ENCODE measurements at regions not wholly inside any gene's neighbourhood (a gene's known extent, or its start where the extent isn't known, plus 50 kb on each side); places are given as distances from the start of the nearest gene placed in this dataset.

- Histone ChIP-seq H3K4me1 (replicated peaks) (no peaks in the 10 kb centered on the region), H3K27ac (no peak overlapping the region), H3K36me3 (no peaks in the 10 kb centered on the region), H3K4me3 (no peak overlapping the region), H3K27me3 (replicated peaks) (no peaks in the 10 kb centered on the region), H3K9me3 (replicated peaks) (peaks cover 5% of the 10 kb centered on the region; the same call in 1 of the 2 replicates)
- peak in 1 of 2 experiments; percentile 3 for DNase-seq (ENCODE audit: low read depth in 1 of 2, low spot score in 2 of 2)
These were observed 84.4 kb upstream of the NANOS1 start for GRCh38 chr10:118944959-118945633.

- Histone ChIP-seq H3K4me3 (no peak overlapping the region), H3K27ac (no peak overlapping the region), H3K4me1 (replicated peaks) (no peaks in the 10 kb centered on the region)
These were observed 80.7 kb upstream of the NANOS1 start for GRCh38 chr10:118948786-118949185.

GRCh38 chr10:118950190-118950680, 79.3 kb upstream of the NANOS1 start:
- DNase-seq (ENCODE audit: low read depth in 1 of 2, low spot score in 2 of 2) = no peak
- no peak overlapping the region for H3K27ac ChIP-seq
- no peaks in the 10 kb centered on the region for H3K36me3 ChIP-seq
- H3K9me3 ChIP-seq (replicated peaks) = no peaks in the 10 kb centered on the region
- no peaks in the 10 kb centered on the region for H3K4me1 ChIP-seq (replicated peaks)
- H3K4me3 ChIP-seq = no peak overlapping the region
- no peaks in the 10 kb centered on the region for H3K27me3 ChIP-seq (replicated peaks)

More at GRCh38 chr10:118948786-118949185, 80.7 kb upstream of the NANOS1 start:
- DNase-seq (ENCODE audit: low read depth in 1 of 2, low spot score in 2 of 2) = peak in 1 of 2 experiments; percentile 27
- Histone ChIP-seq H3K27me3 (replicated peaks) (no peaks in the 10 kb centered on the region), H3K9me3 (replicated peaks) (no peaks in the 10 kb centered on the region), H3K36me3 (no peaks in the 10 kb centered on the region)

GRCh38 chr10:118950997-118951637, 78.4 kb upstream of the NANOS1 start:
- H3K4me3 ChIP-seq = no peak overlapping the region
- no peaks in the 10 kb centered on the region for H3K36me3 ChIP-seq
- H3K9me3 ChIP-seq (replicated peaks) = no peaks in the 10 kb centered on the region
- no peak for DNase-seq (ENCODE audit: low read depth in 1 of 2, low spot score in 2 of 2)
- H3K27me3 ChIP-seq (replicated peaks) = no peaks in the 10 kb centered on the region
- H3K27ac ChIP-seq = no peak overlapping the region
- H3K4me1 ChIP-seq (replicated peaks) = no peaks in the 10 kb centered on the region

- Histone ChIP-seq H3K36me3 (no peaks in the 10 kb centered on the region), H3K4me3 (no peak overlapping the region), H3K9me3 (replicated peaks) (no peaks in the 10 kb centered on the region), H3K4me1 (replicated peaks) (no peaks in the 10 kb centered on the region), H3K27ac (no peak overlapping the region), H3K27me3 (replicated peaks) (no peaks in the 10 kb centered on the region)
- DNase-seq (ENCODE audit: low read depth in 1 of 2, low spot score in 2 of 2) = no peak
These were observed 76.8 kb upstream of the NANOS1 start for GRCh38 chr10:118952493-118953295.

- DNase-seq (ENCODE audit: low read depth in 1 of 2, low spot score in 2 of 2) = no peak
- Histone ChIP-seq H3K36me3 (no peaks in the 10 kb centered on the region), H3K9me3 (replicated peaks) (no peaks in the 10 kb centered on the region), H3K27ac (no peak overlapping the region), H3K4me3 (no peak overlapping the region), H3K4me1 (replicated peaks) (no peaks in the 10 kb centered on the region), H3K27me3 (replicated peaks) (no peaks in the 10 kb centered on the region)
These were observed 75.7 kb upstream of the NANOS1 start for GRCh38 chr10:118953598-118954393.

GRCh38 chr10:118955531-118955930, 74.0 kb upstream of the NANOS1 start:
- H3K36me3 ChIP-seq = no peaks in the 10 kb centered on the region
- DNase-seq (ENCODE audit: low read depth in 1 of 2, low spot score in 2 of 2) = peak in 1 of 2 experiments; percentile 22
- H3K27me3 ChIP-seq (replicated peaks) = no peaks in the 10 kb centered on the region
- no peaks in the 10 kb centered on the region for H3K4me1 ChIP-seq (replicated peaks)
- H3K4me3 ChIP-seq = no peak overlapping the region
- H3K27ac ChIP-seq = no peak overlapping the region
- no peaks in the 10 kb centered on the region for H3K9me3 ChIP-seq (replicated peaks)

- Histone ChIP-seq H3K27me3 (replicated peaks) (no peaks in the 10 kb centered on the region), H3K9me3 (replicated peaks) (no peaks in the 10 kb centered on the region), H3K4me3 (no peak overlapping the region), H3K27ac (no peak overlapping the region), H3K4me1 (replicated peaks) (no peaks in the 10 kb centered on the region), H3K36me3 (no peaks in the 10 kb centered on the region)
- DNase-seq (ENCODE audit: low read depth in 1 of 2, low spot score in 2 of 2) = peak in 1 of 2 experiments; percentile 16
These were observed 73.3 kb upstream of the NANOS1 start for GRCh38 chr10:118955951-118956801.

- DNase-seq (ENCODE audit: low read depth in 1 of 2, low spot score in 2 of 2) = peak in 1 of 2 experiments; percentile 35
- H3K9me3 ChIP-seq (replicated peaks) = no peaks in the 10 kb centered on the region
- H3K27ac ChIP-seq = no peak overlapping the region
- H3K4me1 ChIP-seq (replicated peaks) = no peaks in the 10 kb centered on the region
- H3K36me3 ChIP-seq = no peaks in the 10 kb centered on the region
- no peak overlapping the region for H3K4me3 ChIP-seq
- H3K27me3 ChIP-seq (replicated peaks) = no peaks in the 10 kb centered on the region
These were observed 72.6 kb upstream of the NANOS1 start for GRCh38 chr10:118956802-118957442.

- H3K27me3 ChIP-seq (replicated peaks) = no peaks in the 10 kb centered on the region
- H3K4me3 ChIP-seq = no peak overlapping the region
- H3K36me3 ChIP-seq = no peaks in the 10 kb centered on the region
- H3K9me3 ChIP-seq (replicated peaks) = no peaks in the 10 kb centered on the region
- DNase-seq (ENCODE audit: low read depth in 1 of 2, low spot score in 2 of 2) = peak in 1 of 2 experiments; percentile 8
- H3K27ac ChIP-seq = no peak overlapping the region
- no peaks in the 10 kb centered on the region for H3K4me1 ChIP-seq (replicated peaks)
These were observed 72.1 kb upstream of the NANOS1 start for GRCh38 chr10:118957443-118957825.

GRCh38 chr10:118957966-118958365, 71.5 kb upstream of the NANOS1 start:
- Histone ChIP-seq H3K4me3 (no peak overlapping the region), H3K27ac (no peak overlapping the region), H3K36me3 (no peaks in the 10 kb centered on the region), H3K9me3 (replicated peaks) (no peaks in the 10 kb centered on the region), H3K27me3 (replicated peaks) (no peaks in the 10 kb centered on the region), H3K4me1 (replicated peaks) (no peaks in the 10 kb centered on the region)
- DNase-seq (ENCODE audit: low read depth in 1 of 2, low spot score in 2 of 2) = peak in 1 of 2 experiments; percentile 20

GRCh38 chr10:118958559-118958958, 71.0 kb upstream of the NANOS1 start:
- no peaks in the 10 kb centered on the region for H3K4me1 ChIP-seq (replicated peaks)
- H3K27ac ChIP-seq = no peak overlapping the region
- DNase-seq (ENCODE audit: low read depth in 1 of 2, low spot score in 2 of 2) = no peak
- no peaks in the 10 kb centered on the region for H3K36me3 ChIP-seq
- H3K4me3 ChIP-seq = no peak overlapping the region
- H3K9me3 ChIP-seq (replicated peaks) = no peaks in the 10 kb centered on the region
- H3K27me3 ChIP-seq (replicated peaks) = no peaks in the 10 kb centered on the region

All from SJSA1 (cell line).